ENCODE measurements at regions not wholly inside any gene's neighbourhood (a gene's known extent, or its start where the extent isn't known, plus 50 kb on each side); places are given as distances from the start of the nearest gene placed in this dataset.

DNA sequence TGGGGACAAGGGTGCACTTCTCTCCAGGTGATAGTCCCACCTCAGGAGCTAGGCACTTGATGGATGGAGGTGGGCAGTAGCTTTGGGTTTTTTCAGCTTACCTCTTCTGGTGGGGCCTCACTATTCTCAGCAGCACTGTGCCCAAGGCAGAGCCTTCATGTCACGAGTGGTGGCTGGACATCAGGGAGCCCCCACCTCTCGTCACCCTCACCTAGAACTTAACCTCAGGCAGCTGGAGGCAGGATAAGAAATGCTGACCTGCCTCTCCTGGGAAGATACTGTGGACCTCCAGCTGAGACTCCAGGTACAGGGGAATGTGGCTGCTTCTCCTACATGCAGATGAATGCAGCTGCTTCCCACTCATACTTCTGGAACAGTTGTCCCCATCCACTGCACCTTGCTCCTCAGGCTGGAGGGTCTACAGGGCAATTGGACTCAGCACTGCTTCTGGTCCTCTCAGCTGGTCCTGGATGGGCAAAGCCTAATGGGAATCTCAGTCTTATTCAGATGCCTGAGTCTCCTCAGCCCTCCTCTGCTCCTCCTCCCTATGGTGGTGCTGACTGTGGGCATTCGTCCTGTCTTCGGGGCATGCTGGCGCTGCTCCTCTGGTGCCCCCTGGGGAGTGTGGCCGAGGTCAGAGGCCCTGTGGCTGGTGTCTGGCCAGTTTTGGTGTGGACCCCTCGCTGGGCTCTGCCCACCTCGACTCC is 129.9 kb downstream of the KLF13 start:
- DNase-seq (ENCODE audit: low read depth) = no peak

GRCh38 chr15:31457161-31457560 is 130.5 kb downstream of the KLF13 start:
- no peak for DNase-seq (ENCODE audit: low read depth)

DNA sequence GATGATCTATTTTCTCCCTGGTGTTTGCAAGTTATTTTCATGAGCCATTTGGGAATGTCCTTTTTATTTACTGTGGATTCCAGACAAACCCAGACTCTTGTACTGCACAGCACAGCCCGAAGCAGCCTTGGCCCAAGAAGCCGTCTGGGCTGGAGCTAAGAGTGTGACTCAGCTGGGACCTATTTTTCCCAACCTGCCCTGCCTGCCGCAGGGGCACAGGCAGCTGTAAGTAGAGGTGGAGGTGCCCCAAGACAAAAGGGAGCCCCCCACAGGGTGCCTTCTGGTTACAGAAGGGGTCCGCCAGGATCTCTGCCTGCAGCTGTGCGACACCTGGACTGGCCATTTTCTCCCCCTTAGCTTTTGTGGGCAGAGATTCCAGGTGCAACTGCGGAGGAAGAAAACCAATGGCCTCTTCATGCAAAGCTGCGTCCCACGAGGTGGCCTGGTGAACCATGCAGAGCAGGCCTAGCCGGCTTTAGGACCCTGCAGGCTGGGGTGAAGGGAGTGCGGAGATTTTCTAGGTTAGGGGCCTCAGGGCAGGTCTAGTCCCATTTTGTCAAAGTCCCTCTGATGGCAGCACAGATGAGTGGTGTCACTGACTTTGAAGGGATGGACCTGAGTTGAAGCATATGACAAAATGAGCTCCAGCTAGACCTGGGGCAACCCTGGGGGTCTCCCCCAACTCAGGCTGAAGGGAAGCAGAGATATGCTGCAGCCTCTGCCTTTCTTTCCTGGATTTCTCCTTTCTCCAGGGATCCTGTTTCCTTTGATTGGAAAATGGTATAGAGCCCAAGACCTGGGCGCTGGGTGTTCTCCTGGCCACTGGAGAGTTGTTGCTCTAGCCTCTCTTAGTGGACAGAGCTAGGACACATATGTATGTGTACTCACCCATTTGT is 131.2 kb downstream of the KLF13 start:
- no peak for DNase-seq (ENCODE audit: low read depth)

GRCh38 chr15:31458596-31459399 is 132.2 kb downstream of the KLF13 start:
- DNase-seq (ENCODE audit: low read depth) = no peak

- no peak for DNase-seq (ENCODE audit: low read depth)
These were observed 132.7 kb downstream of the KLF13 start for GRCh38 chr15:31459400-31459748.

GRCh38 chr15:31461375-31461774 is 134.7 kb downstream of the KLF13 start:
- no peak for DNase-seq (ENCODE audit: low read depth)

DNA sequence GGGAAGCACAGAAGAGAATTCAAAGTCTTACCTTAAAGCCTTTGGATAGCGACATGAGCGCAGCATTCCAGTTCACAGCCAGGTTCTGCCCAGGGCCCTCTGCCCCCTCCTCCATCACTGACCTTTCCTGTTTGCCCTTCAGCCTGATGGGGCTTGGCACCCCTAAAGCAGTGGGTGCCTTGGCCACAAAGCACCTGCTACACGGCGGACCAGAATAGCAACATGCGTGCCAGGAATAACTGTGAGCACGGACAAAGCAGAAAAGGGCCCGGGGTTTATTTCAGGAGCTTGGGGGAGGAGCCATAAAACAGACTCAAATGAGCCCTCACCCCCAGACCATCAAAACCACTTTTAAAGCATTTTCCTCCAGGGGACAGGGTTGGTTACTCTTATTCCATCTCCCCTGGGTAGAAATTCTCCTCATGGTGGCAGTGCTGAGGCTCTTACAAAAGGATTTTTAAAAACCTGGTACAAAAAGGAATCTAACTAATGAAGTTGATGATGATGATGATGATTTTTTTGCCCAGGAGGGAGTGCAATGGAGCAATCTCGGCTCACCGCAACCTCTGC is 135.4 kb downstream of the KLF13 start:
- no peak for DNase-seq (ENCODE audit: low read depth)

DNA sequence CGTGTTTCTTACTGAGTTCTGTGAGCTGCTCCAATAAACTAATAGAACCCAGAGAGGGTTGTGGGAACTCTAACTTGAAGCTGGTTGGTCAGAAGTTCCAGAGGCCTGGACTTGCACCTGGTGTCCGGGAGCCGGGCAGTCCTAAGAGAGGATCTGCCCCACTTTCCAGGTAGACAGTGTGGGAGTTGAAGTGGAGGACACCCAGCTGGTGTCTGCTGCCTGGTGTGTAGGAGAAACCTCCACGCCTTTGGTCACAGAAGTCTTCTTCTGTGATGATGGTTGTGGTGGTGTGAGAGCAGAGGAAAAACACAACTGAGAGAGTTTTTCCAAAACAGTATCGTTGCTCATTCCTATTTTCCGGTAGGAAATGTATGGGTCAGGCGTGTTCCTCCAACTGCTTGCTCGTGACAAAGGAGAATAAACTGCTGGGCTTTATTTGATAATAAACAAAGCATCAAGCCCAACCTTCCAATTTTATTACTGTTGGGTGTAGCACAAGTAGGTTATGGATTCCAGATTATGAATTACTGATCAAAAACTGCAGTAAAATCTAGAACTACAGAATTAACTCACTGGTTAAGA is 137.0 kb downstream of the KLF13 start:
- no peak for DNase-seq (ENCODE audit: low read depth)

DNA sequence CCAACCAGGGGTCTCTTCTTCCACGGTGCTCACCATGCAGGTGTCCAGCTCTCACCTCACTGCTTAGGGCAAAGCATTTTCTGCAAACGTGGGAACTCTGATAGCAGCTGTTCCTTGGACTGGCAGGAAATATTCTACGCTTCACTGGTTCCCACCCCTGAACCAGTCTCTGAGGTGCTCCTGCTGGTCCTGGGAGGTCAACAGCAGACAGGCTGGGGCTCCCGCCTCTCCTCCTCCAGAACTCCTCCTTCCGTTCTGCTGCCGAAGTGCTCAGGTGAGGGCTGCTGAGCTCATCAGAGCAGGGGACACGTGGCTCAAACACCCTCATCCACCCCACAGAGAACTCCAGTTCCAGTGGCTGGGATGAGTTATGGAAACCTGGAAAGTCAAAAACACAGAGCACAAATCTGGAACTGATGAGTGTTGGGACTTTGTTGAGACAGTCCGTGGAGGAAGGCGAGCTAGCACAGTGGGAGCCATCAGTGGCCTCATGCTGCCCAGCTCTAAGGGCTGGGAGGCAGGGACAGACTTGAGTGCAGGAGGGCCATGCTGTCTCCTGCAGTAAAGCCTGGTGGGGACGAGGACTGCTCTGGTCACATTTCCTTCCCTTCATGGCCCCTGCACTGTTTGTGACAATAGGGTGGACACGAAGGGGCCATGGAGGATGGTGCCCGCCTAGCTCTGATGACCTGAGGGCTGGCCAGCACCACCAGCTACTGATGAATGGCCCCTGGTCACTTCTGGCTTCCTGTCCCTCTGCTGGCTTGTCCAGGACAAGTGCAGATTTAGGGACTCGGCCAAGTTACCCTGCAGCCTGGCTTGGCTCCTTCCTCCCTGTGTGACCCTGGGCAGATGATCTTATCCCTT is 137.8 kb downstream of the KLF13 start:
- no peak for DNase-seq (ENCODE audit: low read depth)

- DNase-seq (ENCODE audit: low read depth) = no peak
These were observed 138.7 kb downstream of the KLF13 start for GRCh38 chr15:31465083-31465955.

- no peak for DNase-seq (ENCODE audit: low read depth)
These were observed 140.7 kb downstream of the KLF13 start for GRCh38 chr15:31467361-31467760.

- DNase-seq (ENCODE audit: low read depth) = no peak
These were observed 142.5 kb downstream of the KLF13 start for GRCh38 chr15:31468911-31469785.

DNA sequence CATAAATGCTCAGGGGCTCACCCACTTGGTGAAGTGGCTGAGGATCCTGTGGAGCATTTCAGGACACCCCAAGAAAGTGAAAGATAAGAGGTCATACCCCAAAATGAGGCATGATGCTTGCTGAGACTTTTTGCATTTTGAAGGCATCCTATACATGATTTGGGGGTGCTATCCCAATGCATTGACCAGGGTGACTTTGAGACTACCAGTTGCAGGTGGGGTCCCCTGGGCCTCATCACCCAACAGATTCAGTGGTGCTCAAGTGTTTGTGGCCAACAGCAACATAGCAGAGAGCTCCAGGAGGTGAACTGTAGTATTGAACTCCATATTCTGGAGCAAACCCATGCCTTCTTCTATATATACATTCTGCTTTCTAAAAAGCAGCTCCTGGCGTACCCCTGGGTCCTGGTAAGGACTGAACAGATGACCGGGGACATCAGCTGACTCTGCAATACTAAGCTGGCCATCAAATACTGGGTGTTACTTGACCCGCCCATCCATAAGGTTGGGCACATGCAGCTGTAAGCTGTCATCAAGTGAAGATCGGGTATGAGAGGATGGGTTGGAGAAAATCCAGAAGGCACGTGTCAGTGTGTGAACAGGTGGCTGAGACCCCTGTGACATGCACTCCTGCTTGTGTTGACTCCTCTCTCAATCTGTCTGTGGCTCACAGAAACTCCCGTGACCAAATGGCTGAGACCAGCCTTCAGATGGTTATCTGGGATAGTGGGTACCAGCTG is 143.3 kb downstream of the KLF13 start:
- no peak for DNase-seq (ENCODE audit: low read depth)

- no peak for DNase-seq (ENCODE audit: low read depth)
These were observed 144.1 kb downstream of the KLF13 start for GRCh38 chr15:31470756-31471155.

GRCh38 chr15:31471731-31472430 is 145.2 kb downstream of the KLF13 start:
- DNase-seq (ENCODE audit: low read depth) = no peak

- DNase-seq (ENCODE audit: low read depth) = no peak
These were observed 146.2 kb downstream of the KLF13 start for GRCh38 chr15:31472636-31473384.

All from CMK (cell line).